GM12892 (cell line): ENCODE measurements at regions not wholly inside any gene's neighbourhood (a gene's known extent, or its start where the extent isn't known, plus 50 kb on each side); places are given as distances from the start of the nearest gene placed in this dataset.
"Not testable (repeated sequence)": the region's sequence is repeated elsewhere in the genome, so short reads cannot be mapped to it uniquely, and the experiment has no call there.

Source experiments
- DNase-seq: peaks from one replicate; pipeline ENCODE4 v3.0.0; 2011; ENCODE audit not compliant: insufficient read length
- FAIRE-seq: peaks from 2 replicates; lab custom pipeline; 2011; peaks lifted over from hg19 to GRCh38; lab: Jason Lieb, UNC
- POLR2A ChIP-seq: IDR thresholded peaks from 2 replicates; pipeline ENCODE4 v1.6.1; 2011; ENCODE audit warnings: low read depth, low read length, control low read depth
- POLR2AphosphoS5 ChIP-seq: IDR thresholded peaks from 2 replicates; pipeline ENCODE4 v1.6.1; 2011; ENCODE audit warnings: low read depth, low read length, control low read depth
- TAF1 ChIP-seq: IDR thresholded peaks from 2 replicates; pipeline ENCODE4 v1.6.1; 2011; ENCODE audit warnings: low read depth, mild to moderate bottlenecking, control low read depth, low read length, borderline replicate concordance

- DNase-seq = no peak
- FAIRE-seq = no peak
- TF ChIP-seq TAF1 = no peak
These were observed 410.3 kb upstream of the SLC35B3 start for GRCh38 chr6:8845690-8846089.

- FAIRE-seq = no peak
- DNase-seq = no peak
- no peak for TF ChIP-seq POLR2A
- TF ChIP-seq POLR2AphosphoS5 = no peak
- no peak for TF ChIP-seq TAF1
These were observed 409.6 kb upstream of the SLC35B3 start for GRCh38 chr6:8844968-8845367.

- TF ChIP-seq POLR2A (no peak), POLR2AphosphoS5 (no peak), TAF1 (no peak)
- DNase-seq (no peak), FAIRE-seq (no peak)
These were observed 404.3 kb upstream of the SLC35B3 start for GRCh38 chr6:8839626-8840025.

GRCh38 chr6:8837343-8837742 is 402.0 kb upstream of the SLC35B3 start:
- no peak for TF ChIP-seq POLR2A
- no peak for TF ChIP-seq TAF1
- TF ChIP-seq POLR2AphosphoS5 = no peak
- no peak for FAIRE-seq
- DNase-seq = no peak

GRCh38 chr6:8832695-8833094 is 397.4 kb upstream of the SLC35B3 start:
- FAIRE-seq, DNase-seq: not testable (repeated sequence)

GRCh38 chr6:8831366-8832152 is 396.2 kb upstream of the SLC35B3 start:
- FAIRE-seq = no peak
- no peak for TF ChIP-seq POLR2AphosphoS5
- no peak for TF ChIP-seq POLR2A
- TF ChIP-seq TAF1 = no peak
- DNase-seq = no peak

GRCh38 chr6:8830794-8831193 is 395.4 kb upstream of the SLC35B3 start:
- TF ChIP-seq POLR2AphosphoS5 = no peak
- DNase-seq = no peak
- FAIRE-seq = no peak

- TF ChIP-seq TAF1 (no peak), POLR2AphosphoS5 (no peak), POLR2A (no peak)
- no peak for FAIRE-seq
- no peak for DNase-seq
These were observed 394.5 kb upstream of the SLC35B3 start for GRCh38 chr6:8829796-8830195.

- TF ChIP-seq POLR2A (no peak), POLR2AphosphoS5 (no peak), TAF1 (no peak)
- DNase-seq (no peak), FAIRE-seq (no peak)
These were observed 394.0 kb upstream of the SLC35B3 start for GRCh38 chr6:8829296-8829695.

GRCh38 chr6:8828376-8828775 is 393.0 kb upstream of the SLC35B3 start:
- FAIRE-seq = no peak
- TF ChIP-seq TAF1 (no peak), POLR2A (no peak), POLR2AphosphoS5 (no peak)

GRCh38 chr6:8825726-8826125 is 390.4 kb upstream of the SLC35B3 start:
- no peak for TF ChIP-seq TAF1
- no peak for TF ChIP-seq POLR2AphosphoS5
- no peak for DNase-seq
- no peak for FAIRE-seq

More at GRCh38 chr6:8828376-8828775, 393.0 kb upstream of the SLC35B3 start:
- no peak for DNase-seq

- TF ChIP-seq TAF1 (no peak), POLR2A (no peak), POLR2AphosphoS5 (no peak)
- FAIRE-seq = no peak
- no peak for DNase-seq
These were observed 386.6 kb upstream of the SLC35B3 start for GRCh38 chr6:8821981-8822381.

- DNase-seq = no peak
- no peak for FAIRE-seq
- TF ChIP-seq TAF1 (no peak), POLR2AphosphoS5 (no peak), POLR2A (no peak)
These were observed 385.0 kb upstream of the SLC35B3 start for GRCh38 chr6:8820313-8820712.
